NCI-H1048 (cell line): ENCODE measurements at regions not wholly inside any gene's neighbourhood (a gene's known extent, or its start where the extent isn't known, plus 50 kb on each side); places are given as distances from the start of the nearest gene placed in this dataset.
"Not testable (repeated sequence)": the region's sequence is repeated elsewhere in the genome, so short reads cannot be mapped to it uniquely, and the experiment has no call there.

Experiments
- DNase-seq: peaks from one replicate; lab custom pipeline; 2025; lab: John Stamatoyannopoulos, UW

GRCh38 chr3:24687671-24688070 is 193.0 kb upstream of the THRB start:
- no peak for DNase-seq

- DNase-seq: no peak
These were observed 193.9 kb upstream of the THRB start for GRCh38 chr3:24688446-24689148.

GRCh38 chr3:24689353-24689752 is 194.7 kb upstream of the THRB start:
- no peak for DNase-seq

GRCh38 chr3:24690777-24691176 is 196.1 kb upstream of the THRB start:
- DNase-seq: no peak

GRCh38 chr3:24699078-24699477 is 204.4 kb upstream of the THRB start:
- not testable (repeated sequence) for DNase-seq

GRCh38 chr3:24704496-24704895 is 209.8 kb upstream of the THRB start:
- DNase-seq: no peak

- DNase-seq: no peak
These were observed 213.3 kb upstream of the THRB start for GRCh38 chr3:24707936-24708335.

GRCh38 chr3:24709956-24710355 is 215.3 kb upstream of the THRB start:
- no peak for DNase-seq

- DNase-seq: no peak
These were observed 218.9 kb upstream of the THRB start for GRCh38 chr3:24713516-24713915.

GRCh38 chr3:24714436-24714835 is 219.8 kb upstream of the THRB start:
- no peak for DNase-seq

GRCh38 chr3:24715171-24715792 is 220.6 kb upstream of the THRB start:
- no peak for DNase-seq

- no peak for DNase-seq
These were observed 227.4 kb upstream of the THRB start for GRCh38 chr3:24722087-24722486.

- no peak for DNase-seq
These were observed 231.0 kb upstream of the THRB start for GRCh38 chr3:24725514-24726255.

- no peak for DNase-seq
These were observed 231.8 kb upstream of the THRB start for GRCh38 chr3:24726423-24726822.

- DNase-seq: no peak
These were observed 235.5 kb upstream of the THRB start for GRCh38 chr3:24730173-24730572.

- no peak for DNase-seq
These were observed 239.4 kb upstream of the THRB start for GRCh38 chr3:24734019-24734418.

- DNase-seq: no peak
These were observed 242.1 kb upstream of the THRB start for GRCh38 chr3:24736701-24737100.

GRCh38 chr3:24740326-24740725 is 245.7 kb upstream of the THRB start:
- DNase-seq: no peak

GRCh38 chr3:24741506-24741905 is 246.9 kb upstream of the THRB start:
- no peak for DNase-seq

- DNase-seq: no peak
These were observed 253.9 kb upstream of the THRB start for GRCh38 chr3:24748520-24748919.

GRCh38 chr3:24751020-24751419 is 256.4 kb upstream of the THRB start:
- no peak for DNase-seq

- DNase-seq: no peak
These were observed 261.6 kb upstream of the THRB start for GRCh38 chr3:24756101-24756888.
